ENCODE measurements at regions not wholly inside any gene's neighbourhood (a gene's known extent, or its start where the extent isn't known, plus 50 kb on each side); places are given as distances from the start of the nearest gene placed in this dataset.

DNA sequence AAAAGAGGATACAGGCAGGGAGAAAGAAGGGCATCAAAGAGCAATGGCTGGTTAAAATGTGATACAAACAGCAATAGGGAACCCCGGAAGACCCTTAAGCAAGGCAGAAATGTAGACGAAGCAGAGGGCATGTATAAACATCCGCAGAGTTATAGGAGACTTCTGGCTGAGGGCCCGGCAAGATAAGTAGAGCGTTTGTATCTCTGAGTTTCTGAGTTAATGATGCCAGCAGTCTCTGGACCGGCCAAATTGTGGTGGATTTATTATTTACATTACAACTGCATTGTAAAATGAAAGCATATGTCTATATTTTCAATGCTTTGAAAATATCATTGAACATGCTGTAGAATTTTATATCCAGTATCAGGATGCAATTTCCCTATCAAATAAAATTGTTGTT is 148.0 kb upstream of the KCTD1 start:
- no peak for DNase-seq
- Histone ChIP-seq H3K36me3 (no peaks in the 10 kb centered on the region), H3K4me3 (ENCODE audit: low read depth, low read length) (no peak overlapping the region), H3K27me3 (no peaks in the 10 kb centered on the region), H3K9me3 (no peaks in the 10 kb centered on the region), H3K4me1 (no peaks in the 10 kb centered on the region)
- no peak for TF ChIP-seq CTCF (IDR thresholded peaks at IDR 0.05; ENCODE audit: low read depth, low read length)

DNA sequence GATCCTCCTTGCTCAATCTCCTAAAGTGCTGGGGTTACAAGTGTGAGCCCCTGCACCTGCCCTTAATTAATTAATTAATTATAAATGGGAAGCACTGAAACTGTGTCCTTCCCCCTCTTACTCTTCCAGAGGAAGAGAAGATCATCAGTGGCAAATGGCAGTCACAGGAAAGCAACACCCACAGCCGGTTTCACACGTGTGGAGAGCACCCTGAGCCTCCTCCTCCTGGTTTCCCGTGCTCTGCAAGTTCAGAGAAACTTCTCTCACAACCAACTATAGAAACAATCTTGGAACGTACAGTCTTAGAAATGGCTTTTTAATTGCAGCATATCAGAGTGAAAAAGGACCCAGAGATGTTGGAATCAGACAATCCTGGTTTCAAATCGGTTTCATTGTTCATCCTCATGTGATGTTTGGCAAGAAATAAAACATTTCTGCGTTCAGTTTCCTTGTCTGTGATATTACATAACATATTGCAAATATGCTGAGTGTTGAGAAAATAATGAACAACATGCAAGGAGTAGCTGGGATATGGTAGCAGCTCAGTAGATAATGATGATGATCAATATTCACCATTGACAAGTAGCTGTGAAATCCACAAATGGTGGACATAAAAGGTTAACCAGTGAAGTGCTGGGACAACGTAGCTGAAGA is 141.0 kb upstream of the KCTD1 start:
- no peak for TF ChIP-seq CTCF (IDR thresholded peaks at IDR 0.05; ENCODE audit: low read depth, low read length)
- Histone ChIP-seq H3K4me3 (ENCODE audit: low read depth, low read length) (no peak overlapping the region), H3K27me3 (no peaks in the 10 kb centered on the region), H3K9me3 (no peaks in the 10 kb centered on the region), H3K4me1 (peaks cover 12% of the 10 kb centered on the region), H3K36me3 (no peaks in the 10 kb centered on the region)
- no peak for DNase-seq

DNA sequence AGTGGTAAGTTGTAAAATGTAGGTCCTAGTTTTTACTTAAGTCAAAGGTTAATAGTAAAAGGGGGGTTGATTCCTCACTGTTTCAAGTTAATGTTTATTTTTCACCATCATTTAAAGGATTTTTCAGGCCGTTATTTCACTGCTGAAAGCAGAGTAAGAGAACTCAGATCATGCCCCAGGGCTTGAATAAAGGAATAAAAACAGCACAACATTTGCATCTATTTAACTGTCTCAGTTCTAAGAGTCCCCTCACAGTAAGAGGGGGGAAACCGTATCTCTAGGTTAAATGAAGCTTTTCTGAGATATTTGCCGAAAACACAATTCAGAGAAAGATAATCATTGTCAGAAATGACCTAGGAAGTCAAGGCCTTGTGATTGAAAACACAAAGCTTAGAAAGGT is 138.2 kb upstream of the KCTD1 start:
- Histone ChIP-seq H3K27me3 (no peaks in the 10 kb centered on the region), H3K36me3 (no peaks in the 10 kb centered on the region), H3K9me3 (no peaks in the 10 kb centered on the region), H3K4me1 (peaks cover 12% of the 10 kb centered on the region), H3K4me3 (ENCODE audit: low read depth, low read length) (no peak overlapping the region)
- no peak for DNase-seq
- TF ChIP-seq CTCF (IDR thresholded peaks at IDR 0.05; ENCODE audit: low read depth, low read length): no peak

DNA sequence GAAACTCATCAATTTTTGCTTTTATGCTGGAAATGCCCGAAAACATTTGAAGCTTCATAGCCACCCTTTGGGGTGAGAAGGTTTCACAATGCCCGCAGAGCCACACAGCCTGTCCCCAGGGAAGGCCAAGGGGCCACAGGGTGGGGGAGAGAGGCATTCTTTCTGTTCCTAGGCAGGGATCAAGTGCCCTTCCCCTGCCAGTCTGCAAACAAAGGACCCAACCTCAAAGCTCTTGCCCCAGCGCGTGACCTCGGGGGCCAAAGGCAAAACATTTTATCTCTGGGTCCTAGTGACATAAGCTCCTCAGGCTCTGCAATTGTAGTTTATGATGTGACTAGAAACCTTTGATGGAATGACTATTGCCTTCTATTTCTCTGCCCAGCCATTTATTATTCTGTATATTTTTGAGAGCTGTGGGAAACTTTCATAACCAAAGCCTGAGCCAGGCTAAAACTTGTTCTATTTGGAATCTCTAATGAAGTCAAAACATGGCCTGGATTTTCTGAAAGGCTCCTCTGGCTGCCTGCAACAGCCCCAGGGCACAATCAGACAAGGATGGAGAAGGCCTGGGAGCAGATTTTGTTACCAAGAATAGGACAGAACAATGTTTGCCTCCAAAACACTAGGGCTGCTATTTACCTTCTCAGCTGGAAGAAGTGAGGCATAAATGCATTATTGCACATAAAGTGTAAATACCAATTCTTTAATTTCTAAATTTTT is 137.2 kb upstream of the KCTD1 start:
- no peak for TF ChIP-seq CTCF (IDR thresholded peaks at IDR 0.05; ENCODE audit: low read depth, low read length)
- no peaks in the 10 kb centered on the region for H3K27me3 ChIP-seq
- DNase-seq: peak; percentile 35

DNA sequence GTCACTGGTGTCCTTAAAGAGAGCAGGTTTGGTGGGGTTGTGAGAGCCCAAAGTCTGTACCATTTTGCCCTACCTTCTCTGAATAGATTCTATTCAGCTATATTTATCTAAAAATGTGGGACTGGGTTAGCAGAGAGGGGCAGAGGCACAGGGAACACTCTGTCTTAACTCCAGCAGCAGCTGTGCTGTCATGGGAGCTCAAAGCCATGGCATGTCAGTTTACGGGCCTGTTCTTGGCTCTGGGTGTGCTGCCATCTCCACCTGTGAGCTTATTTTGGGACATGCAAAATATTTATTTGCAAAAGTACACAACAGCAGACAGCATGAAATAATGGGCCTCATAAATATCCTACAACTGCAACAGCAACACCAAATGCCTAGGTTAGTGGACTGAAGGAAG is 129.6 kb upstream of the KCTD1 start:
- H3K4me3 ChIP-seq (ENCODE audit: low read depth, low read length): no peak overlapping the region
- no peaks in the 10 kb centered on the region for H3K36me3 ChIP-seq
- no peaks in the 10 kb centered on the region for H3K9me3 ChIP-seq
- DNase-seq: no peak
- no peak for TF ChIP-seq CTCF (IDR thresholded peaks at IDR 0.05; ENCODE audit: low read depth, low read length)
- H3K27me3 ChIP-seq: no peaks in the 10 kb centered on the region
- H3K4me1 ChIP-seq: no peaks in the 10 kb centered on the region; the same call in 1 of the 2 replicates

More for the DNA sequence above, 137.2 kb upstream of the KCTD1 start:
- no peak overlapping the region for H3K4me3 ChIP-seq (ENCODE audit: low read depth, low read length)
- H3K9me3 ChIP-seq: no peaks in the 10 kb centered on the region
- peaks cover 12% of the 10 kb centered on the region for H3K4me1 ChIP-seq
- H3K36me3 ChIP-seq: no peaks in the 10 kb centered on the region

- Histone ChIP-seq H3K4me1 (no peaks in the 10 kb centered on the region), H3K4me3 (ENCODE audit: low read depth, low read length) (no peak overlapping the region), H3K9me3 (no peaks in the 10 kb centered on the region), H3K36me3 (no peaks in the 10 kb centered on the region), H3K27me3 (no peaks in the 10 kb centered on the region)
- DNase-seq: no peak
- TF ChIP-seq CTCF (IDR thresholded peaks at IDR 0.05; ENCODE audit: low read depth, low read length): no peak
These were observed 118.7 kb upstream of the KCTD1 start for GRCh38 chr18:26667046-26667445.

Data from BE2C (cell line).